ENCODE measurements at regions not wholly inside any gene's neighbourhood (a gene's known extent, or its start where the extent isn't known, plus 50 kb on each side); places are given as distances from the start of the nearest gene placed in this dataset.

GRCh38 chr16:66070140-66070917 is 296.2 kb upstream of the CDH5 start:
- TF ChIP-seq SMAD3 (CRISPR knock-in tag; IDR thresholded peaks at IDR 0.05; ENCODE audit: borderline replicate concordance) (no peak), CREM (CRISPR knock-in tag; IDR thresholded peaks at IDR 0.05) (no peak), CBFB (CRISPR knock-in tag; IDR thresholded peaks at IDR 0.05; ENCODE audit: low read depth) (no peak), ZNF232 (CRISPR knock-in tag; IDR thresholded peaks at IDR 0.05) (no peak)
- TF ChIP-seq, protein P1, sequence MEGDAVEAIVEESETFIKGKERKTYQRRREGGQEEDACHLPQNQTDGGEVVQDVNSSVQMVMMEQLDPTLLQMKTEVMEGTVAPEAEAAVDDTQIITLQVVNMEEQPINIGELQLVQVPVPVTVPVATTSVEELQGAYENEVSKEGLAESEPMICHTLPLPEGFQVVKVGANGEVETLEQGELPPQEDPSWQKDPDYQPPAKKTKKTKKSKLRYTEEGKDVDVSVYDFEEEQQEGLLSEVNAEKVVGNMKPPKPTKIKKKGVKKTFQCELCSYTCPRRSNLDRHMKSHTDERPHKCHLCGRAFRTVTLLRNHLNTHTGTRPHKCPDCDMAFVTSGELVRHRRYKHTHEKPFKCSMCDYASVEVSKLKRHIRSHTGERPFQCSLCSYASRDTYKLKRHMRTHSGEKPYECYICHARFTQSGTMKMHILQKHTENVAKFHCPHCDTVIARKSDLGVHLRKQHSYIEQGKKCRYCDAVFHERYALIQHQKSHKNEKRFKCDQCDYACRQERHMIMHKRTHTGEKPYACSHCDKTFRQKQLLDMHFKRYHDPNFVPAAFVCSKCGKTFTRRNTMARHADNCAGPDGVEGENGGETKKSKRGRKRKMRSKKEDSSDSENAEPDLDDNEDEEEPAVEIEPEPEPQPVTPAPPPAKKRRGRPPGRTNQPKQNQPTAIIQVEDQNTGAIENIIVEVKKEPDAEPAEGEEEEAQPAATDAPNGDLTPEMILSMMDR (IDR thresholded peaks at IDR 0.05): no peak
- TF ChIP-seq, protein P2, sequence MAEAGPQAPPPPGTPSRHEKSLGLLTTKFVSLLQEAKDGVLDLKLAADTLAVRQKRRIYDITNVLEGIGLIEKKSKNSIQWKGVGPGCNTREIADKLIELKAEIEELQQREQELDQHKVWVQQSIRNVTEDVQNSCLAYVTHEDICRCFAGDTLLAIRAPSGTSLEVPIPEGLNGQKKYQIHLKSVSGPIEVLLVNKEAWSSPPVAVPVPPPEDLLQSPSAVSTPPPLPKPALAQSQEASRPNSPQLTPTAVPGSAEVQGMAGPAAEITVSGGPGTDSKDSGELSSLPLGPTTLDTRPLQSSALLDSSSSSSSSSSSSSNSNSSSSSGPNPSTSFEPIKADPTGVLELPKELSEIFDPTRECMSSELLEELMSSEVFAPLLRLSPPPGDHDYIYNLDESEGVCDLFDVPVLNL (CRISPR knock-in tag; IDR thresholded peaks at IDR 0.05; ENCODE audit: borderline replicate concordance, low read depth): no peak

Measured in WTC11 (cell line).